Skin of body (tissue), 1 donor: ENCODE measurements at regions not wholly inside any gene's neighbourhood (a gene's known extent, or its start where the extent isn't known, plus 50 kb on each side); places are given as distances from the start of the nearest gene placed in this dataset.

Experiments used
- DNase-seq: peaks from one replicate; lab custom pipeline; 2025; lab: John Stamatoyannopoulos, UW

- no peak for DNase-seq
Observed at GRCh38 chr6:163962627-163963117, 548.2 kb downstream of the QKI start.

- no peak for DNase-seq
Observed at GRCh38 chr6:163960128-163960527, 545.6 kb downstream of the QKI start.

- peak; percentile 12 for DNase-seq
Observed at GRCh38 chr6:163958646-163959045, 544.1 kb downstream of the QKI start.

- peak; percentile 9 for DNase-seq
Observed at GRCh38 chr6:163956571-163957407, 542.3 kb downstream of the QKI start.

GRCh38 chr6:163955756-163956155 lies 541.2 kb downstream of the QKI start:
- DNase-seq, result peak; percentile 6

- DNase-seq, result peak; percentile 67
Observed at GRCh38 chr6:163955096-163955495, 540.6 kb downstream of the QKI start.

- DNase-seq, result peak; percentile 21
Observed at GRCh38 chr6:163954088-163954775, 539.7 kb downstream of the QKI start.

GRCh38 chr6:163952005-163952404 lies 537.5 kb downstream of the QKI start:
- no peak for DNase-seq

- no peak for DNase-seq
Observed at GRCh38 chr6:163951326-163951725, 536.8 kb downstream of the QKI start.

GRCh38 chr6:163950159-163950558 lies 535.6 kb downstream of the QKI start:
- no peak for DNase-seq

GRCh38 chr6:163949431-163949830 lies 534.9 kb downstream of the QKI start:
- no peak for DNase-seq

- no peak for DNase-seq
Observed at GRCh38 chr6:163948250-163948649, 533.7 kb downstream of the QKI start.

- no peak for DNase-seq
Observed at GRCh38 chr6:163947276-163947675, 532.8 kb downstream of the QKI start.

- no peak for DNase-seq
Observed at GRCh38 chr6:163946437-163946836, 531.9 kb downstream of the QKI start.

- no peak for DNase-seq
Observed at GRCh38 chr6:163945808-163946207, 531.3 kb downstream of the QKI start.

GRCh38 chr6:163944897-163945296 lies 530.4 kb downstream of the QKI start:
- no peak for DNase-seq

GRCh38 chr6:163943607-163944385 lies 529.3 kb downstream of the QKI start:
- peak; percentile 74 for DNase-seq

- no peak for DNase-seq
Observed at GRCh38 chr6:163942790-163943189, 528.3 kb downstream of the QKI start.

- no peak for DNase-seq
Observed at GRCh38 chr6:163941624-163941976, 527.1 kb downstream of the QKI start.

- no peak for DNase-seq
Observed at GRCh38 chr6:163940705-163941623, 526.4 kb downstream of the QKI start.

GRCh38 chr6:163937071-163937470 lies 522.6 kb downstream of the QKI start:
- DNase-seq, result no peak
